Large intestine (tissue), 3 donors: ENCODE measurements at regions not wholly inside any gene's neighbourhood (a gene's known extent, or its start where the extent isn't known, plus 50 kb on each side); places are given as distances from the start of the nearest gene placed in this dataset.

Source experiments
- DNase-seq, 2 donors: peaks; one replicate each; pipeline versions ENCODE4 v3.0.0 to v3.0.0-alpha.2; 2013
- H3K27ac ChIP-seq: one replicate; pipeline ENCODE4 v1.5.1; 2013; ENCODE audit warnings: low read length
- H3K27me3 ChIP-seq: 2 replicates; pipeline ENCODE4 v1.6.1; 2013; ENCODE audit warnings: low read length; ENCODE audit not compliant: control insufficient read depth, insufficient read depth
- H3K36me3 ChIP-seq: 2 replicates; pipeline ENCODE4 v1.6.1; 2013; ENCODE audit warnings: low read length; ENCODE audit not compliant: control insufficient read depth, insufficient read depth
- H3K4me1 ChIP-seq: one replicate; pipeline ENCODE4 v1.6.1; 2013; ENCODE audit warnings: low read length; ENCODE audit not compliant: control insufficient read depth, insufficient read depth
- H3K4me3 ChIP-seq: one replicate; pipeline ENCODE4 v1.5.1; 2013; ENCODE audit warnings: low read length
- H3K9me3 ChIP-seq: one replicate; pipeline ENCODE4 v1.6.1; 2013; ENCODE audit warnings: mild to moderate bottlenecking, low read depth, low read length, moderate library complexity; ENCODE audit not compliant: control insufficient read depth
- WGBS: methylation state at CpG from one replicate; pipeline ENCODE4 v1.1.5; 2013; ENCODE audit warnings: low lambda C conversion rate; ENCODE audit not compliant: insufficient coverage; 5-methylcytosine and 5-hydroxymethylcytosine counted together

DNA sequence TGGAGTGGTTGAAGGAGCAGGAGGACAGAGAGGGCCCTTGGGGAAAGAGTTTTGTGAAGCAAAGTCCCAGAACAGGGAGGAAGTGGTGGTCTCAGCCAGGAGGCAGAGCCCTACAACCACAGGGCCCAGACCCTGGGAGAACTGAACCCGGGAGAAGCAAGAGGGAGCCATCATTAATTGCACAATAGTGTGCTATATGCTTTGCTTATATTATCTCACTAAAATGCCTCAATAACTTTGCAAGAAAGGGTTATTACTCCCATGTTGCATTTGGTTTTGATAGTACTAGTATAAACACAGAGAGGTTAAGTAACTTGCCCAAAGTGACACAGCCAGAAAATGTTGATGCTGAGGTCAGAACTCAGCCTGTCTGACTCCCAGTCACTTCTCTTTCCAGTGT, 124.3 kb downstream of the FOXD2 start:
- WGBS = no CpG with 5 or more reads among the region's 1 CpG
- H3K27me3 ChIP-seq = peaks cover 6% of the 10 kb centered on the region

GRCh38 chr1:47562799-47563198, 125.0 kb downstream of the FOXD2 start:
- no peak overlapping the region for H3K27ac ChIP-seq
- H3K27me3 ChIP-seq = peaks cover 3% of the 10 kb centered on the region
- H3K4me3 ChIP-seq = no peak overlapping the region
- peaks cover 44% of the 10 kb centered on the region for H3K4me1 ChIP-seq
- WGBS = no CpG with 5 or more reads among the region's 1 CpG
- no peaks in the 10 kb centered on the region for H3K9me3 ChIP-seq
- H3K36me3 ChIP-seq = no peaks in the 10 kb centered on the region
- DNase-seq = no peak

More for the DNA sequence above, 124.3 kb downstream of the FOXD2 start:
- no peak overlapping the region for H3K27ac ChIP-seq
- H3K9me3 ChIP-seq = no peaks in the 10 kb centered on the region
- no peak for DNase-seq
- peaks cover 44% of the 10 kb centered on the region for H3K4me1 ChIP-seq
- no peaks in the 10 kb centered on the region for H3K36me3 ChIP-seq
- H3K4me3 ChIP-seq = no peak overlapping the region

- H3K27me3 ChIP-seq = peaks cover 3% of the 10 kb centered on the region
- no peak for DNase-seq
- H3K36me3 ChIP-seq = no peaks in the 10 kb centered on the region
- H3K27ac ChIP-seq = no peak overlapping the region
- H3K4me1 ChIP-seq = peaks cover 44% of the 10 kb centered on the region
- WGBS = no CpG with 5 or more reads among the region's 2 CpGs
- no peak overlapping the region for H3K4me3 ChIP-seq
- H3K9me3 ChIP-seq = no peaks in the 10 kb centered on the region
Measured at GRCh38 chr1:47563201-47563600, 125.4 kb downstream of the FOXD2 start.

DNA sequence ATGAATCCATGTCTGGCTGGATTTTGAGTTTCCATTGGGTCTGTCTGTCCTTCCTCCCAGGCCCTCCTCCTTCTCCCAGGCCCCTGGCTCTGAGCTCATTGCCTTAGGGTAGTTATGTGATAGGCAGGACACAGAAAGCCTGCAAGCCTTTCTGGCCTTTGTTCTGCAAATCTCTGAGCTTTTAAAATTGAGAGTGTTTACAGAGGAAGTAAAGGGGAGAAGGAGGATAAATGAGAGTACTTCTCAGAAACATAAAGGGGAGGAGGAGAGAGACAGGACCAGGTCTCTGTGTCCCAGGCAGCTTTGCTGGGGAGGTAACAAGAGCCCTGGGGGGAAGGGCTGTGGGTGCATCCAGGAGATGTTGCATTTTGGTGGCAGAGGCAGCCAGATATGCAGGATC, 126.7 kb downstream of the FOXD2 start:
- Histone ChIP-seq H3K4me1 (peaks cover 37% of the 10 kb centered on the region), H3K4me3 (no peak overlapping the region), H3K27ac (no peak overlapping the region), H3K27me3 (no peaks in the 10 kb centered on the region), H3K9me3 (no peaks in the 10 kb centered on the region), H3K36me3 (no peaks in the 10 kb centered on the region)
- no peak for DNase-seq

DNA sequence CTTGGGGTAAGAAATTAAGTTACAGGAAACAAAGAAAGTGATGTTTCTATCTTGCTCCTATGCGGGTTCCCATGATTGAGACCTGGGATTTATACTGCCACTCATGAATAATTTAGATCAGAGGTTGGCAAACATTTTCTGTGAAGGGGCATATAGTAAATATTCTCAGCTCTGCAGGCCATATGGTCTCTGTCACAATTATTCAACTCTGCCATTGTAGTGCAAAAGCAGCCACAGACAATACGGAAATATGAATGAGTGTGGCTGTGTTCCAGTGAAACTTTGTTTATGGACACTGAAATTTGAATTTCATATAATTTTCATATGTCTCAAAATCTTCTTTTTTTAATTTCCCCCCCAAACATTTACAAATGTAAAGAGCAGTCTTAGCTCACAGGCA, 127.2 kb downstream of the FOXD2 start:
- Histone ChIP-seq H3K4me1 (peaks cover 33% of the 10 kb centered on the region), H3K27me3 (no peaks in the 10 kb centered on the region), H3K36me3 (no peaks in the 10 kb centered on the region), H3K4me3 (no peak overlapping the region), H3K9me3 (no peaks in the 10 kb centered on the region), H3K27ac (no peak overlapping the region)
- WGBS = 60% methylated on average over 1 of the region's 2 CpGs
- no peak for DNase-seq

DNA sequence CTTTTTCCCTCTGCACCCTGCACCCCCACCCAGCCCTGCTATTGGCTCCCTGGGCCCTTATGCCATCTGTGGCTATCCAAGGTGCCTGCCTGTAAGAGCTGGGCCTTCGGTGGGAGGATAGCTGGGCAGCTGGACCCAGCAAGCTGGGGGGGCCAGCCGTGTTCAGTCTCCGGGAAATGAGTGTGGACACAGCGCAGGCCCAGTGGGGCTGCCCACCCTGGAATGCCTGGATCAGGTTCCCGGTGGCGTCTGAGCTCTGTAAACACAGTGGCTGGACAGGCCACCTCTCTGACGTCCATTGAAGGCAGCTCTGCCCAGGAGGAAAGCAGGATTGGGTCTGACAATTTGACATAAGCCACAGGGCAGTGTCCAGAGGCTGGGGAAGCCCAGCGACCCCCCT, 127.8 kb downstream of the FOXD2 start:
- Histone ChIP-seq H3K4me3 (no peak overlapping the region), H3K36me3 (no peaks in the 10 kb centered on the region), H3K27me3 (no peaks in the 10 kb centered on the region), H3K9me3 (no peaks in the 10 kb centered on the region), H3K27ac (no peak overlapping the region), H3K4me1 (peaks cover 27% of the 10 kb centered on the region)
- no CpG with 5 or more reads among the region's 8 CpGs for WGBS
- DNase-seq = no peak

GRCh38 chr1:47568763-47569162, 130.9 kb downstream of the FOXD2 start:
- Histone ChIP-seq H3K27me3 (no peaks in the 10 kb centered on the region), H3K4me1 (peaks cover 13% of the 10 kb centered on the region), H3K9me3 (no peaks in the 10 kb centered on the region), H3K27ac (no peak overlapping the region), H3K4me3 (no peak overlapping the region), H3K36me3 (no peaks in the 10 kb centered on the region)
- WGBS = no CpG with 5 or more reads among the region's 5 CpGs
- no peak for DNase-seq

- Histone ChIP-seq H3K9me3 (no peaks in the 10 kb centered on the region), H3K36me3 (no peaks in the 10 kb centered on the region), H3K4me3 (no peak overlapping the region), H3K4me1 (peaks cover 13% of the 10 kb centered on the region), H3K27me3 (no peaks in the 10 kb centered on the region), H3K27ac (no peak overlapping the region)
- WGBS = 53% methylated on average over 2 of the region's 5 CpGs
- DNase-seq = no peak
Measured at GRCh38 chr1:47569261-47569660, 131.4 kb downstream of the FOXD2 start.

GRCh38 chr1:47569681-47570470, 132.0 kb downstream of the FOXD2 start:
- no peaks in the 10 kb centered on the region for H3K27me3 ChIP-seq
- no peak overlapping the region for H3K4me3 ChIP-seq
- DNase-seq = peak; percentile 78 to 86
- H3K36me3 ChIP-seq = no peaks in the 10 kb centered on the region
- H3K27ac ChIP-seq = no peak overlapping the region
- no peaks in the 10 kb centered on the region for H3K9me3 ChIP-seq
- WGBS = 100% methylated on average over 1 of the region's 9 CpGs
- peaks cover 8% of the 10 kb centered on the region for H3K4me1 ChIP-seq

DNA sequence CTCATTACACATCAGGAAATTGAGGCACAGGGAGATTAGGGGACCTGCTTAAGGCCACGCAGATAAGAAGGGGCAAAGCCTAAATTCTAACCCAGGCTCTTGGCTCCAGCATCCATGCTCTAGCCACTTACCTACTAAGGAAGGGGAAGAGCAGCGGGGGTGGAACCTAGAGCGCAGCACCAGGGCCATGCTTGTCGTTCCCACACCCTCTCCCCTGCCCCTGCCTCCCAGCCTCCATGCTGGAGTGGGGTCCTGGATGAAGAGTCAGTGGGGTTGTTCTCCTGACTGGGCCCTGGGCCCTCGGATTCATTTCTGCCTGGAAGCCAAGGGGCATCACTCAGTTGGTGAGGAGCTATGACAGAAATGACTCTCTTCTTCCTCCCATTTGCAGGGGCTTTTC, 133.3 kb downstream of the FOXD2 start:
- H3K27ac ChIP-seq = no peak overlapping the region
- WGBS = no CpG with 5 or more reads among the region's 5 CpGs
- H3K27me3 ChIP-seq = no peaks in the 10 kb centered on the region
- H3K4me1 ChIP-seq = peaks cover 8% of the 10 kb centered on the region
- no peaks in the 10 kb centered on the region for H3K9me3 ChIP-seq
- DNase-seq = no peak
- no peaks in the 10 kb centered on the region for H3K36me3 ChIP-seq
- H3K4me3 ChIP-seq = no peak overlapping the region

DNA sequence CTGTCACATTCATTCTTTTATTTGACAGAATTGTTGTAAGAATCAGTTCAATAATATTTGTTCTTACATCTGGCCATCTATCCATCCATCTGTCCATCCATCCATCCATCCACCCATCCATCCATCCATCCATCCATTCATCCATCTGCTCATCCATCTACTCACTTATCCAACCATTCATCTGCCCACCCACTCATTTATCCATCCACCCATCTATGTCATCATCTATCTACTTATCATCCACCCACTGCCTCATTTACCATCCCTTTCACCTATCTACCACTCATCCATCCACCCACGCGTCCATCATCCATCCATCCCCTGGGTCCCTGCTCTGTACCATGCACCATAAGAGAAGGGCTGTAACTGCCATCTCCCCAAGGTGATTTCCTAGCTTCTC, 134.1 kb downstream of the FOXD2 start:
- WGBS = 100% methylated on average over 2 of the region's 2 CpGs
- DNase-seq = no peak

More for the DNA sequence above, 134.1 kb downstream of the FOXD2 start:
- Histone ChIP-seq H3K4me3 (no peak overlapping the region), H3K9me3 (no peaks in the 10 kb centered on the region), H3K4me1 (peaks cover 8% of the 10 kb centered on the region), H3K27ac (no peak overlapping the region), H3K36me3 (no peaks in the 10 kb centered on the region), H3K27me3 (no peaks in the 10 kb centered on the region)
